Stimulated activated CD4-positive, alpha-beta T cell treated with anti-CD3 and anti-CD28 coated beads, Interleukin-4, amount 100 ng/mL, for 1 hour (primary cell): ENCODE measurements at regions not wholly inside any gene's neighbourhood (a gene's known extent, or its start where the extent isn't known, plus 50 kb on each side); places are given as distances from the start of the nearest gene placed in this dataset.
"Not testable (repeated sequence)": the region's sequence is repeated elsewhere in the genome, so short reads cannot be mapped to it uniquely, and the experiment has no call there.

Source experiments
- DNase-seq: peaks from one replicate; pipeline ENCODE4 v3.0.0-alpha.2; 2020

GRCh38 chr3:182653065-182653464 is 140.2 kb upstream of the ATP11B start:
- not testable (repeated sequence) for DNase-seq

- DNase-seq = no peak
Measured at GRCh38 chr3:182668541-182668940, 124.8 kb upstream of the ATP11B start.

GRCh38 chr3:182668974-182669373 is 124.3 kb upstream of the ATP11B start:
- DNase-seq = no peak

- DNase-seq = no peak
Measured at GRCh38 chr3:182671541-182671940, 121.8 kb upstream of the ATP11B start.

- no peak for DNase-seq
Measured at GRCh38 chr3:182671942-182672341, 121.4 kb upstream of the ATP11B start.

- no peak for DNase-seq
Measured at GRCh38 chr3:182673336-182673735, 120.0 kb upstream of the ATP11B start.

- DNase-seq = peak; percentile 61
Measured at GRCh38 chr3:182682263-182683241, 110.8 kb upstream of the ATP11B start.

- peak; percentile 47 for DNase-seq
Measured at GRCh38 chr3:182683453-182683852, 109.9 kb upstream of the ATP11B start.

GRCh38 chr3:182683858-182684257 is 109.4 kb upstream of the ATP11B start:
- no peak for DNase-seq

GRCh38 chr3:182686033-182686886 is 107.0 kb upstream of the ATP11B start:
- no peak for DNase-seq

- DNase-seq = no peak
Measured at GRCh38 chr3:182690172-182690571, 103.1 kb upstream of the ATP11B start.

GRCh38 chr3:182692021-182692420 is 101.3 kb upstream of the ATP11B start:
- no peak for DNase-seq

- DNase-seq = no peak
Measured at GRCh38 chr3:182692695-182693094, 100.6 kb upstream of the ATP11B start.

- DNase-seq = no peak
Measured at GRCh38 chr3:182693723-182694122, 99.6 kb upstream of the ATP11B start.

- DNase-seq = no peak
Measured at GRCh38 chr3:182696916-182697315, 96.4 kb upstream of the ATP11B start.

- no peak for DNase-seq
Measured at GRCh38 chr3:182697345-182697919, 95.9 kb upstream of the ATP11B start.

GRCh38 chr3:182698078-182698477 is 95.2 kb upstream of the ATP11B start:
- DNase-seq = no peak

GRCh38 chr3:182699550-182700170 is 93.6 kb upstream of the ATP11B start:
- DNase-seq = no peak

- no peak for DNase-seq
Measured at GRCh38 chr3:182702216-182702615, 91.1 kb upstream of the ATP11B start.

GRCh38 chr3:182703233-182703632 is 90.1 kb upstream of the ATP11B start:
- DNase-seq = no peak

GRCh38 chr3:182704926-182705325 is 88.4 kb upstream of the ATP11B start:
- DNase-seq = no peak

GRCh38 chr3:182708810-182709209 is 84.5 kb upstream of the ATP11B start:
- DNase-seq = no peak

GRCh38 chr3:182709306-182709705 is 84.0 kb upstream of the ATP11B start:
- DNase-seq = no peak
